Hepatic stellate cell (primary cell): ENCODE measurements at regions not wholly inside any gene's neighbourhood (a gene's known extent, or its start where the extent isn't known, plus 50 kb on each side); places are given as distances from the start of the nearest gene placed in this dataset.
"Not testable (repeated sequence)": the region's sequence is repeated elsewhere in the genome, so short reads cannot be mapped to it uniquely, and the experiment has no call there.

Experiments
- DNase-seq: peaks from one replicate; pipeline ENCODE4 v3.0.0; 2011; ENCODE audit warnings: low spot score

DNA sequence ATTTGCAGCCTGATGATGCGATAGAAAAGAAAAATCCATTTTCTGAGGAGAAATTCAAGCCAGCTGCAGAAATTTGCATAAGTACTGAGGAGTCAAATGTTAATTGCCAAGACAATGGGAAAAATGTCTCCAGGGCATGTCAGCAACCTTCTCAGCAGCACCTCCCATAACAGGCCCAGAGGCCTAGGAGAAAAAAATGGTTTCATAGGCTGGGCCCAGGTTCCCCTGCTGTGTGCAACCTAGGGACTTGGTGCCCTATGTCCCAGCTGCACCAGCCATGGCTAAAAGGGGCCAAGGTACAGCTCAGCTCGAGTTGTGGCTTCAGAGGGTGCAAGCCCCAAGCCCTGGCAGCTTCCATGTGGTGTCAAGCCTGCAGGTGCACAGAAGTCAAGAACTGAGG is 144.8 kb upstream of the PRKD1 start:
- DNase-seq, result not testable (repeated sequence)

DNA sequence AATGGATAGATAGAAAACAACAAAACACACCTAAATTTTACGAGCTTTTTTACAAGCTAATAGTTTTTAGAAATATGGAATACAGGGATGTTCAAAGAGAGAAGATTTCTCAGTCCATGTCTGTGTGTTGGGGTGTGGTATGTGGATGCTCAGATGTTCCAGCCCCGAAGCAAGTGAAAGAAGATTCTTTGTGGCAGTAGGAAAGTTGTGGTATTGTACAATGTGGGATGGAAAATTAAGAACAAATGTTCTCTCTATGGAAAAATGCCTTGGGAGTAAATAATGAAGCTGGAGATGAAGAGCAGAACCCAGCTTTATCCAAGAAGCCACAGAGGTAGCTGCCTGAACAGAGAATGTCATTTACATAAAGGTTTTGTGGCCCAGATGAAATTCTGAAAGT is 150.3 kb upstream of the PRKD1 start:
- no peak for DNase-seq

DNA sequence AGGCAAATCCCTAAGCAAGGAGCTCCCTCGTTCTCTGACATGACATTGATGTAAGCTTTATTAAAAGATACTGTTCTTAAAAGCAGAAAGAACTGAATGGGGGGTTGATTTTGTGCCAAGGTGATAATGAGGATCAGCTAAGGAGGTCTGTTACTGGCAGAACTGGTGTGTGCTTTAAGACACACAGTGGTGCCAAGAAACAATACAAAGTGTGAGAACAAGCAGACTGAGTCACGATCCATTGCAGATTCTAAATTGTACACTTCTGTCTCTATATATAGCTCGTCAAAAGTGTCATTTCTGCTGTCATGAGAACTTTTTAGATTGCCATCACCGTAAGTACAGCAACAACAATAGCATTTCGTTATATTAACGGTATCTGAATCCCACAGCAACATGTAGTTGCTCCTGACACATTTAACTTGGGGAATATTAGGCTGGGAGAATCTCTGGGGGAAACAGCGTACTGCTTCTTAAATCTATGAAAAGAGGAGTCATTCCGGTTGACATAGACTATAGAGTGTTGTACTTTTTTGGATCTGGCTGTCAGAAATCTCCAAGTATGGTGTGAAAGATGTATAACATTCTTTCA is 151.3 kb upstream of the PRKD1 start:
- no peak for DNase-seq

DNA sequence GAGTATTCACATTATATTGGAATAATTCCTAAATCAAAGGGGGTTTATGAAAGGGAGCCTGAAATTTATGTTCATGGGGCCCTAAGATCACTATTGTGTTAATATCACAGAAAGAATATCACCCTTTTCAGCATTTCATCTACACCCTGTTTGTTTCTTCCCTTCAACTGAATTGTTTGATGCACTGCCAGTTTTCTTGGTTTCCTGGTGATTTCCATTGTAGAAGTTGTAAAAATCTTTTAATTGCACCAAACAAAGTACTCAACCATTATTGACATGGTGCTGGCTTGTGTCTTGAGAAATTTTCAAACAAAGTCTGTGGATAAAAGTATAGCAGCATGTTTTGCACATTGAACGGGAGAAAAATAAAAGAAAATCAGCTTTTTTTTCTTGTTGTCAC is 154.8 kb upstream of the PRKD1 start:
- DNase-seq, result no peak

DNA sequence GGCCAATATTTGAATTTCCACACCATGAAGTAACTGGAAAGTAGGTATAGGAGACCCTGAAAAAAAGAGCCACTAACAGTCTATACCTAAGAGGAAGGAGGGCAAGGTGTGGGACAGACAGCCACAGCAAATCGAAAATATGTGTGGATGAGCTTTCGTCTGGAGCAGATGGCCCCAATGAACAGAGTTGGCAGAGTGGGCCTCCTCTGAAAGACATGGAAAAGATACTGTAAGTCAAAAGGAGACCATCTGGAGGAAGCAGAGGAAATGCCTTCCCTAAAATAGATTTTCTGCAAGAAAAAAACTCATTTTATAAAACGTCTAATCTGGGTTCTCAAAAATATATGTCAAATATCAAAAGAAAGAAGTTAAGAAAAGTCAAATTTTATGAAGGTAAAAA is 157.2 kb upstream of the PRKD1 start:
- DNase-seq, result no peak

DNA sequence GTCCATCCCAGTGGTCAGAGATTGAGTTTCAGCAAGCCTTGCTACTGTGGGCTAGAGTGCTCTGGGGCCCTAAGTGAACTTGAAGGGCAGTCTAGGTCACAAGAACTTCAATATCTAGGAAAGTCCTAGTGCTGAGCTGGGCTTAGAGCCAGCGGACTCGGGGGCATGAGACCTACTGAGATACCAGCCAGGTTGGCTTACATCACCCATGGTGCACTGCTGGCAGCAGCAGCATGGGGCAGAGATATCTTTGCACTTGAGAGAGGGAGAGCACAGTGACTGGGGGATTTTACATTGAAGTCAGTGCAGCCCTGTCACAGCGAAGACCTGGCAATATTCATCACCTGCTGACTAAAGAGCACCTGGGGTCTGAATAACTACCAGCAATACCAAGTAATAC is 158.3 kb upstream of the PRKD1 start:
- no peak for DNase-seq

DNA sequence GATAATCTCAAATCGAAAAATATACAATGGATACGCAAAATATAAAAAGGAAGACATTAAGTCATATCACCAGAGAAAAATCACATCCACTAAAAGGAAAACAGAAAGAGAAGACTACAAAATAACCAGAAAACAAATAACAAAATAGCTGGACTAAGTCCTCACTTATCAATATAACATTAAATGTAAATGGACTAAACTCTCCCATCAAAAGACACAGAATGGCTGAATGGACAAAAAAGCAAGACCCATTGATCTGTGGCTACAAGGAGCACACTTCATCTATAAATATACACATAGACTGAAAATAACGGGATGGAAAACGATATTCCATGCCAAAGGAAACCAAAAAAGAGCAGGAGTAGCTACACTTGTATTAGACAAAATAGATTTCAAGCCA is 161.0 kb upstream of the PRKD1 start:
- no peak for DNase-seq

DNA sequence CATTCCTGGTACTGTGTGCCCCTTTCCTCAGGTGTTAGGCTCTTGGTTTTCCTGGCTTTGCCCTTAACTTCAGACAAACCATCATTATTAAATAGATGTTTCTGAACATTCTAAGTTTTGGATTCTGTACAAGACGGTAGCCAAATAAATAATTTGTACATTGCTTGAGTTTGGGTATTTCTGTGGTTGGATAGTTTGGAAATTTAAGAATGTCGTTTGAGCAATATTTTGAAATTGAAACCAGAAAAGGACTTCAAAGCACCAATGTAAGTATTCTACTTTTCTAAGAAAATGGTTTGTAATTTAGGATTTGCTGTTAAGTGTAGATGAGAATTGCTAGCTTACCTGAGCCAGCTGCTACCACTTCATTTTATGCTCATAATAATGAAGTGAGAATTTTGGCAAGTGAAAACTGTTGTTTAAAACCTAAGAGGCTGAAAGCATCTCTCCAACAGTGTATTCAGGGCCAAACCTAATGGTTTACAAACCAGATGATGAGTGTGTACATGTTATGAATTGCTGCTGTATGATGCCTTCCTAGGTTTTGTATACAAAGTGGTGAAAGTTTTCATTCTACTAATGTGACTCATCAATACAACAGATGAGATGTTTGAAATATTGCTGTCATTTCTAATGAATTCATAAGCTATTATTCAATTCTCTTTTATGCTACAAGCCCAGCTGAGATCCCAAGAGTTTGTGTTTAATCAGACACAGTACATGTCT is 181.5 kb upstream of the PRKD1 start:
- DNase-seq, result peak; percentile 6

DNA sequence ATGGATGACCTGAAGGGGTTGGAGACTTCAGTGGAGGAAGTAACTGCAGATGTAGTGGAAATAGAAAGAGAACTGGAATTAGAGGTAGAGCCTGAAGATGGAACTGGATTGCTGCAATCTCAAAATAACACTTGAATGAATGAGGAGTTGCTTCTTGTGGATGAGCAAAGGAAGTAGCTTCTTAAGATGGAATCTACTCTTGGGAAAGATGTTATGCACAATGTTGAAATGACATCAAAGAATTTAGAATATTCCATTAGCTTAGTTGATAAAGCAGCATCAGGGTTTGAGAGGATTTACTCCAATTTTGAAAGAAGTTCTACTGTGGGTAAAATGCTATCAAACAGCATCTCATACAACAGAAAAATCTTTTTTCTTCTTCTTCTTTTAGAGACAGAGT is 186.4 kb upstream of the PRKD1 start:
- DNase-seq, result no peak

DNA sequence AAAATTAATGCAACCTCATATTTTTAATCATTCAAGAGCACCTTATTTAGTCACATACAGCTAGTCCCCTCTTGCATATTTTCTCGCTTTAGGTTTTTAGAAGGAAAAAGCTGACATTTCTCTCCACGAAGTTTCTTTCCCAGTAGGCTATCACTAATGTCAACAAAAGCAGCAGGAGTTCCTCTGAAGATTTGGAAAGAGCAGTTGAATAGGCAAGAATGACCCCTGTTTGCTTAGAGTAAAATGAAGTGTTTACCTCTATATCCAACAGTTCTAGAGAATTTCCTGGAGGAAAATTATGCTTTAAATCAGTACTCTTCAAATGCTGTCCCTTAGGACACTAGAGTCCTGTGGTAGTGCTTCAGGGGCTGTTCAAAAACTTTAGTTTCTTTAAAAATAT is 188.1 kb upstream of the PRKD1 start:
- no peak for DNase-seq

DNA sequence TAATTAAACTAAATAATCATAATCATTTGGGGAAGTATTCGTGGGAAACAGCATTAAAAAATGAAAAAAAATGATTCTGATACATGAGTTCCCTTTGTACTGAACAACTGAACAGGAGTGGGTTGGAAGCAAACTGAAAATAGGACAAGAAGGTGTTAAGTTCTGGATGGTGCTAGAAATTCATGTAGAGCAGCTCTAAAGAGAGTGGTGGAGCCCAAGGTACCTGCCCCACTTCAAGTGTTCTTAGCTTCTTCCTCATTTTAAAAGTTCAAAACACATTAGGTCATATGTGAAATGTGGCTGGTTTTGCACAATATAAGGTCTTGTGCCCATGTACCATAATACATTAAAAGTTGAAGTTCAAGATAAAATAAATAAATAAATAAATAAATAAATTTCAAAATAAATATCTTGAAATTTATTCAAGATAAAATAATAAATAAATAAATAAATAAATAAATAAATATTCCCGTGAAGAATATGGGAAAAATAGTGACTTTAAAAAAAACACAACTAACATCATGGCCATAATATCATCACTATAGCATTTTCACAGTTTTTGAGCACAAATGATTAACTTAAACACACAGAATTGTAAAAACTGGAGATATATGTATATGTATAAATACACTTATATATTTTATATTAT is 191.5 kb upstream of the PRKD1 start:
- no peak for DNase-seq

DNA sequence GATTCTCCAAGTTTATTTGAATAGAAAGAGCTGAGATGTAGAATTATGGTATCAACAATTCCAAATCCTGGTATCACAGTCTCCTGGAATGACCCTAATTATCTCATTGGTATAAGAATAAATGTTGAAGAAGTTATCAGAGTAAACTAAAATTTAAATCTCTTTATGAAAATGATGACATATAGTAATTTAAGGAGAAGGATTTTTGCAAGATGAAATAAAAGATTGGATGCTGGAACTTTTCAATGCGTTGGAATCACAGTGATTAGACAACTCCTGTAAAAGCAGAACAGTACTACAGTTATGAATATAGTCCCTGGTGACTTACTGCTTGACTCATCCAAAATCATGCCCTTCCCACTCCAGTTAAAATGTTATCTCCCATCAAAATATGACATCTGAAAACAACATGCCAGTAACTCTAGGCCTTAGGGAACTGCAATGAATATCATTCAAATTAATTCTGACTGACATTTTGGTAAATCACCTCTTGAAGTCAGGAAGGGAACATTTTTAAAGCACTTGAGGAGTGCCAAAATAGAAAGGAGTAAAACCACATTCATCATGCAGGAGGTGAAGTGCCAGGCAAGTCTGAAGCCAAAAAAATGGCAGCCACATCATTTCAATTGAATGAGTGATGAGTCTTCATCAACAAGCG is 197.8 kb upstream of the PRKD1 start:
- no peak for DNase-seq

DNA sequence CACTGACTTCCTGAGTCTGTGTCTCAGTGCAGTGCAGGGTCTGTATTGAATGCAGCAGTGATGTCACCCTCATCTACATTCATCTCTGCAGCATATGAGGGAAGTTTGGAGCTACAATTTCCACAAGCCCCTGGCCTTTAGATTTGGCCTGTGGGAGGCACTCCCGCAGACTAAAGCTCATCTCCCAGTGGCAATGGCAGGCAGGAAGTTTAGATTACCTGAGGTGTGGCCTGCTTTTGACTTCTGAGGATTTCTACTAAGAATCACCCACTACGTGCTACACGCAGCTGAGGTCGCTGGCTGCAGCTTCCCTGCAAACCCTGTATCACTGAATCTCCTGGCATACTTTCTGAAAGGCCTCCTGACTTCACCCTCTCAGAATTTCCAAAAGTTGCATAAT is 202.2 kb upstream of the PRKD1 start:
- DNase-seq, result no peak

DNA sequence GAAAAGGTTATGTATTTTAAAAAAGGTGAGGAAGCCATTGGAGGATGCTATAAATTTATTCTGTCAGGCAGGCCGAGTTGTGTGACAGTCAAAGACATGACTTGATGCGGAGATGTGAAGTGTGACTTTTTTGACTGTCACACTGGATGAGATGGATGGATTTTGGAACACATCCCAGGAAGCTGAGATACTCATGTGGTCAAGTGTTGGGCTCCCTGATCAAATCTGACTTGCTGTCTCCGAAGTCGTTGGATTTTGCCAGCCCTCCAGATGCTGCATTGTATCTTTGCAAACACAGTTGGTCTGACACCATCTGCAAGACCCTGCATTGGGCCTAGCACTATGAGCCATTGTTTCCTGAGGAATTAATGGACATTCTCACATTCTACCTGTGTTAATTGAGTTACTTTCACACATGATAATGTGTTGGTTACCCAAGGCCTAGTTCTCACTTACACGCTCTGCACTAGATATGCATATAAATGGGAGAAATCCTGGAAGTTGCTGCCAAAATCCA is 204.0 kb upstream of the PRKD1 start:
- DNase-seq, result no peak

DNA sequence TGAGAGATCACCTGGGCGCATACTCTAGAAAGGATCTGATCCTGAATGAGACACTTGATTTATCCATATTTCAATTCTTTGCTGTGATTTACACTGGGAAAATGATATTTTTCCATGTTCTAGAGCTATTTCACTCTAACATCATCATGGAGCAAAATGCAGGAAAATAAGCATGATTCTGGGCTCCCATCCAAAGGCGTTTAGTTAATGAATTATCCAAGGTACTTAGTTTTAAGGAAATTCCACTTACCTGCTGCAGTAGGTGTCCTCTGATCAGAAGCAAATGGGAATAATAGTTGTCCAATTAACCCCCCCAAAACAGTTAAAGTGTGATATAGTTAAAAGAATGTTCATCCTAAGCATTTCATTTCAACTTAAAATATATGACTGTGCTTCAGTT is 204.5 kb upstream of the PRKD1 start:
- no peak for DNase-seq

DNA sequence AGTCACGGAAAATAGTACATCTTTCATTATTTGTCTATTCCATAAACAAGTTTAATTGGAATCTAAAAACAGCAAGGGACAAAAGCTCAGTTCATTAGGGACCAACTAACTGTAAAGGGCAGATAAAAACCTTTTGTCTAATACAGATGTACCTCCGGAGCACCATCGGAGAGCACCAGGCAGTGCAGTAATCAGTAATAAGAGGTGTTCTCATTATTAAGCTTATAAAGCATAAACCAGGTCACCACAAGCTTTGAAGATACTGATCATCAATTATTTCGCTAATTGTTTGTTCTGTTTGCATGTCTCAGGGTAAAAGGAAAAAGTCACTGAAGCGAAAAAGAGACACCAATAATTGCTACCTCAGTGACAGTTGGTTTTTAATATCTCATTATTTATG is 207.3 kb upstream of the PRKD1 start:
- DNase-seq, result no peak

DNA sequence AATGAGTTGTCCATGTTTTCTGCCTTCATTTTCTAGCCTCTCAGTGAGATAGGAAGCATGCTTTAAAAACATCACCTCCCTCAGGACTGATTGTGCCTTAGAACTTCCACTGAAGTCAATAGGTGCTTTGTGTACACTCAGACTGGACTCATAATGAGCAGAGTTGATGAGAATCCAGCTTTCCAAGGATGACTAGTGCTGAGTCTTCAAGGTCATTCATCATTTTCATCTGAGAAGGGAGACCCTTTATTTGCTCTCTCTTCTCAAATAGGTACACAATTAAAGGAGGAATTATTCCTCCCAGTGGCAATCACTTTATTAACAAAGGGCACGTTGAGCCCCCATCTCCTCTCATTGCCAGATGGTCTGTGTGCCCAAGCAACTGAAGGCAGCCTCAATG is 210.9 kb upstream of the PRKD1 start:
- no peak for DNase-seq

DNA sequence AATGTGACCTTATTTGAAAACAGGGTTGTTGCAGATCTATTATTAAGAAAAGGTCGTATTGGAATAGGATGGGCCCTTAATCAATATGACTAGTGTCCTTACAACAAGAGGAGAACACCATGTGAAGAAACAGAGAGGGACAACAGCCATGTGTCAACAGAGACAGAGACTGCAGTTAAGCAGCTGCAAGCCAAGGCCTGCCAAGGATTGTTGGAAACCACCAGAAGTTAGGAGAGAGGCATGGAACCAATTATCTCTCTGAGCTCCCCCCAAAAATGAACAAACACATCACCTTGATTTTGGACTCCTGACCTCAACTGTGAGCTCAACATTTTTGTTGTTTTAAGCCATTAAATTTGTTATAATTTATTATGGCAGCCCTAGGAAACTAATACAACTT is 214.6 kb upstream of the PRKD1 start:
- DNase-seq, result no peak

DNA sequence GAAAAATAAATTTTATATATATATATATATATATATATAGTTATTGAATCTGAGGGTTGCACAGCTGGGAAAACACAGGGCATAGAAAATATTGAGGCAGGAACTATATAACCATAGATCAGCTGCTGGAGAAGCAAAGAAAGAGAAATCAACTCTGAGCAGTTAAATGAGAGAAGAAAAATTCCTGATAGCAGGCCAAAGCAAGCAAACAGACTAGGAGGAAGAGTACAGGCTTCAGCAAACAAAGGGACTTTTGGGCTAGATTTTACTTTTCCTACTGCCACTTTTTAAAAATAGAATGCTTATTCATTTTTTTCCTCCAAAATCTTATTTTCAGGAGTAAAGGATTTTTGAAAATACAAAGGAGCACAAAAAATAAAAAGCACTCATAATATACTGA is 216.0 kb upstream of the PRKD1 start:
- DNase-seq, result peak; percentile 23

DNA sequence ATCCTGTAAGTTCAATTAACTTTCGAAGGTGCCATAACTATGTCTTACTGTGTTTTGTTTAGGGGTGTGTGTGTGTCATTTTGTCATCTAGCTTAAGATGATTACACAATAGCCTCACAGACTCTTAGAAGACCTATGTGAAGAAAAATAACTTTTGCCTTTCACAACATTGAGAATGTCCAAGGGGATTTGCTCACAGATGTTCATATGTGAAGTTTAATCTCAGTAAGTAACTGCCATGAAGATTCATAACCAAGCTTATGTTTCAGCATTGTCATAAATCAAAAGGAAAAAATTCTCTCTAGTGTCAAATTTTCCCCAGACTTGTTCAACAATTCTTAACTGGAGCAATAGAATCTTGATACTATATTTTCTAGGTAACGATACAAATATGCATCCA is 226.1 kb upstream of the PRKD1 start:
- no peak for DNase-seq

DNA sequence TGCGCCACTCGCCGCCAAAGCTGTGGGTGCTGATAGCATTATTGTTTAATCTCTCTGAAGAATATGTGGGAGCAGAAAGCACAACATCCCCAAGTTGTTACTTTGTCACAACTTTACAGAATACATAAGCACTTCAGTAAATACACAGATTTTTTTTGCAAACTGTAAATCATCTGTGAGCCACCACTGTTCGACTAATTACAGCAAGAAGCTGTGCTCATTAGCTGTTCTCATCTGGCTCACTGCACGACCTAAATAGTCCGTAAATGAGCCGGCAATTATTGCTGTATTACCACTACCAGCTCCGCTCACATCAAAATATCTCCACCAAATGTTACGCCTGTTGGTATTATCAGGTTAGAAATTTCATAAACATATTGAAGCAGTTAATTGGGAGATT is 228.9 kb upstream of the PRKD1 start:
- DNase-seq, result no peak

DNA sequence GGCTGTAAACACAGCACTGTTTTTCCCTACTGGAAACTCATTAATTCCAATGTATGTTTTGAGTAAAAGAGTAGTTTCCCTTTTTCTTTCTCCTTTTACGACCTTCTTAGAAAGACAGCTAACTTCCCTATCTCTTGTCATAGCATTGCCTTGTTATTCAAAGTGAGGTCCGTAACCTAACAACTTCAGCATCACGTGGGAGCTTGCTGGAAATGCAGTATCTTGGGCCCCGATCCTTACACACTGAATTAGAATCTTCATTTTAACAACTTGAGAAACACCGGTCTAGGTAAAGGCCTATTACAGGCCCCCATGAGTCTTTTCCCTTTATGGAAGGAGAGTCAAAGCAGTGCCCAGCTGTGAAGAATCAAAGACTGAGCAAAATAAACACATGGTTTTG is 230.7 kb upstream of the PRKD1 start:
- DNase-seq, result no peak

DNA sequence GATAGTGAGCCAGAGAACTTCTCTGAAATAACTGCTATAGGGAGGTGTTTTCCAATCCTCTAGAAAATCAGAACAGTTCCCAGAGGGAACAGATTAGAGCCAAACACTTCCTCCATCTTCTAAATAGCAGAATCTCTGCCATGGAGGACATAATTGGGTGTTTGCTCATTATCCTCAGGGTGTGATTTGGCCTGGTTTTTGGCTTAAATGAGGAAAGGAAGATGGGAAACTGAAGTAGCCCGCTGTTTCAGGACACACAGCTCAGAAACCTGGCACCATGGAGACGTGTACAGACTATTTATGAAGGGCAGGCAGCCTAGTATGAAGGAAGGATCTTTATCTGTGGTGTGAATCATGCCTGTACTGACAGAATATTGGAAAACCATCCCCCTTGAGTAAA is 231.7 kb upstream of the PRKD1 start:
- DNase-seq, result no peak
